Astrocyte (in vitro differentiated cells and primary cell): ENCODE measurements at regions not wholly inside any gene's neighbourhood (a gene's known extent, or its start where the extent isn't known, plus 50 kb on each side); places are given as distances from the start of the nearest gene placed in this dataset.

Experiments
- CTCF ChIP-seq: IDR thresholded peaks from 2 replicates; pipeline ENCODE4 v1.5.1; 2011; ENCODE audit warnings: low read depth, mild to moderate bottlenecking, inconsistent platforms, low read length, moderate library complexity; ENCODE audit not compliant: insufficient read depth
- EZH2 ChIP-seq: IDR thresholded peaks from 2 replicates; pipeline ENCODE4 v1.6.1; 2012; ENCODE audit warnings: mild to moderate bottlenecking, low read length, inconsistent platforms; ENCODE audit not compliant: insufficient read depth

GRCh38 chr7:13524076-13524475 is 465.4 kb downstream of the ETV1 start:
- TF ChIP-seq CTCF (no peak), EZH2 (no peak)
